ENCODE measurements at regions not wholly inside any gene's neighbourhood (a gene's known extent, or its start where the extent isn't known, plus 50 kb on each side); places are given as distances from the start of the nearest gene placed in this dataset.

GRCh38 chr14:86999036-86999435 lies 993.9 kb downstream of the GALC start:
- no peak for DNase-seq (ENCODE audit: low read depth)

- no peak for DNase-seq (ENCODE audit: low read depth)
These were observed 995.7 kb downstream of the GALC start for GRCh38 chr14:86997271-86997670.

- no peak for DNase-seq (ENCODE audit: low read depth)
These were observed 1002.6 kb downstream of the GALC start for GRCh38 chr14:86990396-86990795.

GRCh38 chr14:86989285-86989684 lies 1003.7 kb downstream of the GALC start:
- DNase-seq (ENCODE audit: low read depth) = no peak

- no peak for DNase-seq (ENCODE audit: low read depth)
These were observed 1005.0 kb downstream of the GALC start for GRCh38 chr14:86987966-86988365.

- DNase-seq (ENCODE audit: low read depth) = no peak
These were observed 1019.8 kb downstream of the GALC start for GRCh38 chr14:86973177-86973576.

GRCh38 chr14:86971292-86971691 lies 1021.7 kb downstream of the GALC start:
- DNase-seq (ENCODE audit: low read depth) = no peak

- DNase-seq (ENCODE audit: low read depth) = peak; percentile 1
These were observed 1031.8 kb downstream of the GALC start for GRCh38 chr14:86961106-86961716.

- DNase-seq (ENCODE audit: low read depth) = no peak
These were observed 1037.1 kb downstream of the GALC start for GRCh38 chr14:86955771-86956354.

- DNase-seq (ENCODE audit: low read depth) = no peak
These were observed 1038.4 kb downstream of the GALC start for GRCh38 chr14:86954623-86955022.

- no peak for DNase-seq (ENCODE audit: low read depth)
These were observed 1046.5 kb downstream of the GALC start for GRCh38 chr14:86946446-86946845.

GRCh38 chr14:86944434-86944833 lies 1048.5 kb downstream of the GALC start:
- no peak for DNase-seq (ENCODE audit: low read depth)

GRCh38 chr14:86943391-86944365 lies 1049.3 kb downstream of the GALC start:
- no peak for DNase-seq (ENCODE audit: low read depth)

- no peak for DNase-seq (ENCODE audit: low read depth)
These were observed 1050.0 kb downstream of the GALC start for GRCh38 chr14:86942936-86943335.

- no peak for DNase-seq (ENCODE audit: low read depth)
These were observed 1052.9 kb downstream of the GALC start for GRCh38 chr14:86940106-86940505.

GRCh38 chr14:86938320-86938719 lies 1054.7 kb downstream of the GALC start:
- DNase-seq (ENCODE audit: low read depth) = no peak

GRCh38 chr14:86936556-86936955 lies 1056.4 kb downstream of the GALC start:
- no peak for DNase-seq (ENCODE audit: low read depth)

GRCh38 chr14:86935241-86935885 lies 1057.6 kb downstream of the GALC start:
- DNase-seq (ENCODE audit: low read depth) = no peak

- no peak for DNase-seq (ENCODE audit: low read depth)
These were observed 1058.9 kb downstream of the GALC start for GRCh38 chr14:86933958-86934595.

- no peak for DNase-seq (ENCODE audit: low read depth)
These were observed 1059.5 kb downstream of the GALC start for GRCh38 chr14:86933460-86933859.

GRCh38 chr14:86915406-86915805 lies 1077.6 kb downstream of the GALC start:
- no peak for DNase-seq (ENCODE audit: low read depth)

GRCh38 chr14:86912709-86913108 lies 1080.3 kb downstream of the GALC start:
- no peak for DNase-seq (ENCODE audit: low read depth)
